H1 (cell line): ENCODE measurements at regions not wholly inside any gene's neighbourhood (a gene's known extent, or its start where the extent isn't known, plus 50 kb on each side); places are given as distances from the start of the nearest gene placed in this dataset.

Experiments
- CHD7 ChIP-seq: fragments of 300-600 bp; sonication (generic); IDR thresholded peaks from 2 replicates; pipeline ENCODE4 v1.7.1; 2012; ENCODE audit warnings: low read length, moderate library complexity, mild to moderate bottlenecking, inconsistent platforms; ENCODE audit not compliant: insufficient replicate concordance

DNA sequence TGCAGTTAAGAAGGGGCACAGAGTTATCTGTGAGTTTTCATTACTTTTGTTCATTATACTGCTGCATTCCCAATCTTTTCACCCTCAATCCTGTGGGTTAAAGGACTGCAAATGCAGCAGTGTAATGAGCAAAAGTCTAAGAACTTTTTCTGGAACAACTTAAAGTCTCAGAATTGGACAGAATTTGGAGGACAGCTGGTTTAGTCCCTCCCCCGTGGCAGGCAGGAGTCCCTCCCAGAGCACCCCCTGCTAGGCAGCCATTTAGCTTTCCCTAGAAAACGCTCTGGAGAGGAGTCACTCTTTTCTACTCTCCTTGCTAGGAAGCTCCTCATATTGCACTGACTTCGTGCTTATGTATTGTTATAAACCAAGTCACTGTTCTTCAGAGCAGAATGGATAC is 156.3 kb upstream of the UBE2E1 start (continued):
- TF ChIP-seq CHD7: no peak
- TF ChIP-seq, all 59 proteins: peak for 0
